GM18519 (cell line): ENCODE measurements at regions not wholly inside any gene's neighbourhood (a gene's known extent, or its start where the extent isn't known, plus 50 kb on each side); places are given as distances from the start of the nearest gene placed in this dataset.
"Not testable (repeated sequence)": the region's sequence is repeated elsewhere in the genome, so short reads cannot be mapped to it uniquely, and the experiment has no call there.

Experiments
- ATAC-seq: cut with Tn5 transposase; IDR thresholded peaks from one replicate; pipeline ENCODE4 v1.9.1; 2021; ENCODE audit warnings: mild to moderate bottlenecking, moderate library complexity; ENCODE audit not compliant: unreplicated experiment, low FRiP score

- no peak for ATAC-seq
Observed at GRCh38 chr1:195173753-195174152, 1434.5 kb downstream of the KCNT2 start.

DNA sequence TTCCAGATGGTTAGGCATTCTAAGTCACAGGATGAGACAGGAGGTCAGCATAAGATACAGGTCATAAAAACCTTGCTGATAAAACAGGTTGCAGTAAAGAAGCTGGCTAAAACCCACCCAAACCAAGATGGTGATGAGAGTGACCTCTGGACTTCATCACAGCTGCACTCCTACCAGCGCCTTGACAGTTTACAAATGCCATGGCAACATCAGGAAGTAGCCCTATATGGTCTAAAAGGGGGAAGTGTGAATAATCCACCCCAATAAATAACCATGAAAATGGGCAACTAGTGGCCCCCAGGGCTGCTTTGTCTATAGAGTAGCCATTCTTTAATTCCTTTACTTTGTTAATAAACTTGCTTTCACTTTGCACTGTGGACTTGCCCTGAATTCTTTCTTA is 1448.4 kb downstream of the KCNT2 start:
- not testable (repeated sequence) for ATAC-seq

DNA sequence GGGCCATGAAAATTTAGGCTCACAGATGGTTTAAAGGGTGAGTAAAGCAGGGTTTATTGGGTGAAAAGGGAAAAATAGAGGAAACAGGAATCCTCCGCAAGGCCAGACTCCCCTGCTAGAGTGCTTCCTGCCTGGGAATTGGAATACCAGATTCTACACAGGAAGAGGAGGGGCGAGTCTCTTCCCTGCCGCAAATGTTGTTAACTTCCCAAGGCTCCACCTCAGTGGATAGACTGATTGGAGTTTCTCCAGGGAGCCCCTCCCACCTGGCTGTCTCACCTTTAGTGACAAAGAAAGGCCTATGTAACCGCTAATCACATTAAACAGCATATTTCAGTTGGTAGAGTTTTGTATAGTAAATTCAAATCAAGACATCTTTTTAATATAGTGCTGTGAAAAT is 1450.1 kb downstream of the KCNT2 start:
- no peak for ATAC-seq

GRCh38 chr1:195153107-195153506 is 1455.1 kb downstream of the KCNT2 start:
- ATAC-seq: no peak

DNA sequence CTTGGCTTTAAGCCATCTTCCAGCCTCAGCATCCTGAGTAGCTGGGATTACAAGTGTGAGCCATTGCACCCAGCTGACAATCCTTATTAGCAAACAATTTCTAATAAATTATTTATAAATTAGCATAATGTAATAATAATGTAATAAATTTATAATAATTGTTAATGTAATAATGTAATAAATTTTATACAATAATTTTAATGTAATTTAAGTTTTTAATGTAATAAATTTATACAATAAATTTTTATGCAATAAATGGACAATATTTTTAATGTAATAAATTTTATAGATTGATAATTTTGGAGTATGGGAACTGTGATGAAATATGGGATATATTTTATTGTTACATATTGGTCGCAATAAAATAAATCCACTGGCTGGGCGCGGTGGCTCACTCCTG is 1457.5 kb downstream of the KCNT2 start:
- no peak for ATAC-seq

DNA sequence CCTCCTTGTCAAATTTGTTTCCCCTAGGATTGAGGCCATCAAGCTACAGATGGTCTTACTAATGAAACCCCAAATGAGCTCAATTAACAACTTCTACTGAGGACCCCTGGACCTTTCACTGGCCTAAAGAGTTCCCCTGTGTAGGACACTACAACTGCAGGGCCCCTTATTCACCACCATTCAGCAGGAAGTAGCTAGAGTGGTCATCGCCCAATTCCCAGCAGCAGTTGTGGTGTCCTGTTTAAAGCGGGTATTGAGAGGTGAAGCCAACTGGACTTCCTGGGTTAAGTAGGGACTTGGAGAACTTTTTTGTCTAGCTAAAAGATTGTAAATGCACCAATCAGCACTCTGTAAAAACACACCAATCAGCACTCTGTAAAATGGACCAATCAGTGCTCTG is 1466.9 kb downstream of the KCNT2 start:
- no peak for ATAC-seq

DNA sequence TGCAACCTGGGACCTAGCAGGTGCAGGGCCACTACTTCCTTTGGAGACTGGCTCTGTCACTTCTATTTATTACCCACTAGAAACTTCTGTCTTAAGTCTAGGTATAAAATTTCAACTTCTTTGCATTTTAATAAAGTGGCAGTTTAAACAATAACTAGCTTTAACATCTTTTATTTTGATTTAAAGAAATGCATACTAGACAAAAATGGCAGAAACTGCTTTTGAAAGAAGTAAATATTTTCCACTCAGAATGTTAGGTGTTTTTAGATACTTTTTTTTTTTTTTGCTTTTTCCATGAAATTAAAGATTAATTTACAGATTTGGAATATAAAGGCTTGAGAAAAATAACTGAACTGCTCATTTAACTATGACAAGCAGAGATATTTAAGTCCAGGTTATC is 1477.6 kb downstream of the KCNT2 start:
- no peak for ATAC-seq

- ATAC-seq: no peak
Observed at GRCh38 chr1:195122497-195122896, 1485.7 kb downstream of the KCNT2 start.

- no peak for ATAC-seq
Observed at GRCh38 chr1:195113471-195113870, 1494.8 kb downstream of the KCNT2 start.

GRCh38 chr1:195105773-195106172 is 1502.5 kb downstream of the KCNT2 start:
- no peak for ATAC-seq

DNA sequence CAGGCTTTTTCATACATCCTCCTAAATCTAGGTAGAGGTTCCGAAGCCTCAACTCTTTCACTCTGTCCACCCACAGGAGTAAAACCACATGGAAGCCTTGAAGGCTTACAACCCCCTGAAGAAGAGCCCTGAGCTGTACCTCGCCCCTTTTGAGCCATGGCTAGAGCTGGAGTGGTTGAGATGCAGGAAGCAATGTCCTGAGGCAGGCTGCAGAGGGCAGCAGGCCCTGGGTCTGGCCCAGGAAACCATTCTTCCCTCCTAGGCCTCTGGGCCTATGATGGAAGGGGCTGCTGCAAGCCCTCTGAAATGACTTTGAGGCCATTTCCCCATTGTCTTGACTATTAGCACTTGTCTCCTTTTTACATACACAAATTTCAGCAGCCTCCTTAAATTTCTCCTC is 1503.0 kb downstream of the KCNT2 start:
- no peak for ATAC-seq

- ATAC-seq: no peak
Observed at GRCh38 chr1:195097316-195097715, 1510.9 kb downstream of the KCNT2 start.

GRCh38 chr1:195096051-195096521 is 1512.2 kb downstream of the KCNT2 start:
- ATAC-seq: no peak

DNA sequence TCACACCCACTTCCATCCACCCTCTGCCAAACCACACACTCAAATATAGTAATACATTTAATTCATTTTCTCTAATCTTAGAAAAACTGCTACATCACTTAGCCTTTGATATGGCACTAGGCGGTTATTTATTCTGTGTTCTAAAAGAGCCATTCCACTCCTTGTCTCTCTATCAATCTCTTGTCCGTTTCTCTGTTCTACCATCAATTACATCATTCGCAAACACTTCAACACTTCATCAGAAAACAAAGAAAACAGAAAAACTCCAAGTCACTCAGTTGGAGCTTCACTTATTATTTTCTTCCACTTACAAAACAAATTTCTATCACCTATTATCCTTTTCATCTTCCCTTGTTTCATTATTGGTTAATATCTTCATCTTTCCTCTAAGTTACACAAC is 1523.0 kb downstream of the KCNT2 start:
- no peak for ATAC-seq

DNA sequence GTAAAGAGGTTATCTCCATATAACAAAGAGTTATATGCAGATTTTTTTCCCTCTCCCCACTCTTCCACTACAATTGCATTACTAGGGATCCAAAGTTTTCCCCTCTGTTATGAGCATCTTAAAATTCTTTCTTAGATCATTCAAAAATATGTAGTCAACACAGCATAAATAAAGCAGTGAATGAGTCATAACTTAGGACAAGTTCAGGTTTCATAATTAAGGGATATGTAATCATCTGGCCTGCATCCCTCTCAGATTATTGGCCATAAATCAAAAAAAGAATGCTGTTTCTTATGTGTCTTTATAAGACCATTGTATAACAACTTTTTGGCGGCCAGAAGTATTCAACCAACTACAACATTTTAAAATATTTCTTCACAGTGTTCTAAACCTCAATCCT is 1526.1 kb downstream of the KCNT2 start:
- ATAC-seq: no peak

- no peak for ATAC-seq
Observed at GRCh38 chr1:195076682-195077081, 1531.6 kb downstream of the KCNT2 start.

DNA sequence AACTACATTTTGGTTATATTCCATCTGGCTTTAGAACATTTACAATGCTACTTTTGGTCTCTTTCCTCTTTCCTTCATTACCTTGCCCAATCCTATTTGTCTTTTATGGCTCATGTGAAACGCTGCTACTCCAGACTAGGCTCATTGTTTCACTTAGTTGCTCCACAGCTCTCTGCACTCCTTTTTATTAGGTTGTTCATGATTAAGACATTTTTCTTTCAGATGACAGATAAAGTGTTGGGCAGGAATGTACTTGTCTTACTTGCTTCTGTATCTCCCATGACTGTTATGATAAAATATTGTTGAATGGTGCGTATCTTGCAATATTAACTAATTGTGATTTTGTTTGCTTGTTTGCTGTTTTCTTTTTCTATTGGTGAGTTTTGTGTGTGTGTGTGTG is 1532.3 kb downstream of the KCNT2 start:
- no peak for ATAC-seq

DNA sequence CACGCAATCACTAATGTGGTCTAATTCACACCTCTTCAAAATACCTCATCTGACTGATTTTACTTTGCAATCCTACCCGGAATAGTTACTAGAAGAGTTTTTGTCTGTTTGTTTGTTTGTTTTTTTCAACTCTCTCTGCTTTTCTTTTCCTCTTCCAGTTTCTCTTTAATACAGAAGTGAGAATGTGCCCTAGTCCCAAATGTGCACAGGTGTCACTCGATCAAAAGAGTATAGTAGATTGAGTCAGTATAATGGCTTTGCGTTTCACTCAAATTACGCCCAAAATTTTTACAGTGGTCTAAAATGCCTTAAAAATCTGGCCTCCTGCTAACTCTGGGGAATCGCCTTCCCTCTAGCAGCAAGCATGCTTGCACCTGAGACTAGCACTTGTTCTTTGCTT is 1536.8 kb downstream of the KCNT2 start:
- no peak for ATAC-seq

DNA sequence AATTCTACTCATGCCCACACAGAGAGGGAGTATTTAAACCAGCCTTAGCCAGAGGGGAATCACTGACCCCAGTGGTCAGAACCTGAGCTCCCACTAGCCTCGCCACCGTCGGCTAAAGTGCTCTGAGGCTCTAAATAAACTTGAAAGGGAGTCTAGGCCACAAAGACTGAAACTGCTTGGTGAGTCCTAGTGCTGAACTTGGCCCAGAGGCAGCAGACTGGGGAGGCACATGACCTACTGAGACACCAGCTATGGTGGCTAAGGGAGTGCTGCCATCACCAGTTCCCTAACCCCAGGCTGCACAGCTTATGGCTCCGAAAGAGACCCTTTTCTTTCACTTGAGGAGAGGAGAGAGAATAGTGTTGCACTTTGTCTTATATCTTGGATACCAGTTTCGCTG is 1542.8 kb downstream of the KCNT2 start:
- ATAC-seq: no peak

DNA sequence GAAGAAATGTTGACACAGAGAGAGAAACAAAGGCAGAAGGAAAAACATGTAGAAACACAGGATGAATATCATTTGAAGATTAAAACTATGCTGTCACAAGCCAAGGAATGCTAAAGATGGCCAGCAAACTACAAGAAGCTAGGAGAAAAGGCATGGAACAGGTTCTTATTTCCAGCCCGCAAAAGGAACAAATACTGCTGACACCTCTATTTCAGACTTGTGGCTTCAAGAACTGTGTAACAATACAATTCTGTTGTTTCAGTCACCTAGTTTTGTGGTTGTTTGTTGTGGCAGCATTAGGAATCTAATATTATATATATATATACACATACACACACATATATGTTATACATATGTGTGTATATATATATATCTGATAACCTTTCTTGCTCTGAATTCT is 1543.9 kb downstream of the KCNT2 start:
- ATAC-seq: no peak

GRCh38 chr1:195054217-195054687 is 1554.0 kb downstream of the KCNT2 start:
- ATAC-seq: no peak

- ATAC-seq: no peak
Observed at GRCh38 chr1:195053478-195053877, 1554.8 kb downstream of the KCNT2 start.

- ATAC-seq: no peak
Observed at GRCh38 chr1:195047772-195048171, 1560.5 kb downstream of the KCNT2 start.
